Mucosa of descending colon (tissue), 3 donors: ENCODE measurements at regions not wholly inside any gene's neighbourhood (a gene's known extent, or its start where the extent isn't known, plus 50 kb on each side); places are given as distances from the start of the nearest gene placed in this dataset.
A peak's percentile ranks its signal among the peaks of the same experiment; 100 is the strongest.

ENCODE experiments used
- ATAC-seq: fragments of 200-7000 bp; cut with Tn5 transposase; one replicate; pipeline ENCODE4 v1.9.1; 2020; ENCODE audit warnings: mild to moderate bottlenecking, moderate library complexity
- DNase-seq, 3 donors: peaks; one replicate each; pipeline ENCODE4 v3.0.0-alpha.2; 2020
- H3K36me3 ChIP-seq: fragments of 200-600 bp; one replicate; pipeline ENCODE4 v1.8.0; 2021; ENCODE audit warnings: low read depth, mild to moderate bottlenecking
- H3K4me1 ChIP-seq: fragments of 200-600 bp; one replicate; pipeline ENCODE4 v1.8.0; 2021; ENCODE audit warnings: low read depth, mild to moderate bottlenecking
- H3K4me3 ChIP-seq: fragments of 200-600 bp; one replicate; pipeline ENCODE4 v1.8.0; 2021; ENCODE audit warnings: mild to moderate bottlenecking
- H3K9me3 ChIP-seq: fragments of 200-600 bp; one replicate; pipeline ENCODE4 v1.8.0; 2021; ENCODE audit warnings: mild to moderate bottlenecking
- CTCF ChIP-seq: fragments of 200-600 bp; IDR thresholded peaks from one replicate; pipeline ENCODE4 v1.8.0; 2022; ENCODE audit warnings: antibody characterized with exemption, mild to moderate bottlenecking
- intact Hi-C, 2 donors: fragments of 100-400 bp; cut with DNase I in 1 of 2; cut with micrococcal nuclease in 1 of 2; formaldehyde crosslinking; loops; one replicate each; pipeline versions ENCODE4 v1.11.0 to v1.11.1; 2022; cut with DNase I, micrococcal nuclease
- donor health status: DM: no; HTN: no; CAD: no; lungs with moderate emphysema.
- donor health status: DM: no; HTN: no; CAD: no.
- donor health status: DM: no; HTN: yes; CAD: no.

- Histone ChIP-seq H3K4me1 (no peaks in the 10 kb centered on the region), H3K9me3 (no peaks in the 10 kb centered on the region), H3K4me3 (no peak overlapping the region), H3K36me3 (no peaks in the 10 kb centered on the region)
- no peak for TF ChIP-seq CTCF
- no peak for ATAC-seq
- DNase-seq = no peak
- intact Hi-C loops = no loop called here
Observed at GRCh38 chr3:156609546-156609945, 54.6 kb upstream of the SSR3 start.

- Histone ChIP-seq H3K4me3 (no peak overlapping the region), H3K9me3 (no peaks in the 10 kb centered on the region), H3K4me1 (no peaks in the 10 kb centered on the region), H3K36me3 (no peaks in the 10 kb centered on the region)
- intact Hi-C loops = no loop called here
- no peak for ATAC-seq
- TF ChIP-seq CTCF = no peak
- DNase-seq = no peak
Observed at GRCh38 chr3:156608601-156609514, 53.9 kb upstream of the SSR3 start.

GRCh38 chr3:156606729-156607128 is 51.8 kb upstream of the SSR3 start:
- peak; percentile 58 for ATAC-seq
- H3K4me1 ChIP-seq = no peaks in the 10 kb centered on the region
- no peaks in the 10 kb centered on the region for H3K36me3 ChIP-seq
- TF ChIP-seq CTCF = no peak
- intact Hi-C loops = no loop called here
- DNase-seq = no peak
- H3K9me3 ChIP-seq = no peaks in the 10 kb centered on the region
- H3K4me3 ChIP-seq = no peak overlapping the region

DNA sequence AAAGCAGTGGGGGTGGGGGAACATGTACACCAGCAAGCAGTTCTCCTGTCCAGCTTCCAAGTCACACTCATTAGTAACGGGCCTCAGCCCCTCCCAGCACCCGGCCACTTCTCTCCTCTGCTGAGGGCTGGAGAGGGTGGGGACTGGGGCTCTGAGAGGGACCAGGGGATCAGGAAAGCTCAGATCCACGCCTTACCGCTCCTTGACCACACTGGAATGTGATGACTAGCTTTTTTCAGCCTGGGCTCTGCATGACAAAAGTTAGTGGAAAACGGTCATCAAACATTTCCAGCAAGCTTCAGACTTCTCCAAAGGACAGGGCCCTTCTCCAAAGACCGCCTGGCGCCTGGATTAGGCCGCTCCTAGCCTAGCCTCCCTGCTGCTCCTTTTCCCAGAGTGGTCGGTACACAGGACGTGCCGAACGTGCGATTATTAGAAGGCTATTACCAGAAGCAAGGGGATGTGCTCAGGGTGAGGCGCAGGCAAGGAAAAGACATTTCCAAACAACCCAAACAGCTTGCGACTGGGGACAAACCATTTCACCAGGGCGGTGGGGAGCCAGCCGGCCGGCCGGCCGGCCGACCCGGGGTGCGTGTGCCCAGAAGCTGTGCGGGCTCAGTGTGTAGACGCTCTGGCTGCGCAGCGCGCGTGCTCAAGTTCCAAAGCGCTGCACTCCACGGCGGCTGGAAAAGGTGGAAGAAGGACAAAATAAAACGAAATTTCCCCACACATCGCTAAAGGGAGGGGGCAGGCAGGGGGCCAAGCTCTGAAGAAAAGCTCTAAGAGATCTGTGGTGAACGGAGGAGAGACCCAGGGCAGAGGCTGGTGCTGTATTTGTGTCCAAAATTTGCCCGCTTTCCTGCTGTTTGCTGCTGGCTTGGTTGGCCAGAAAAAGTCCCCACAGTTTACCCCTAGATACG is 51.0 kb upstream of the SSR3 start:
- H3K4me1 ChIP-seq = no peaks in the 10 kb centered on the region
- intact Hi-C loops = no loop called here
- DNase-seq (peak in 2 of 3 donors; percentile 19 to 45), ATAC-seq (peak; percentile 81)
- no peak for TF ChIP-seq CTCF
- no peak overlapping the region for H3K4me3 ChIP-seq
- no peaks in the 10 kb centered on the region for H3K36me3 ChIP-seq
- H3K9me3 ChIP-seq = no peaks in the 10 kb centered on the region

DNA sequence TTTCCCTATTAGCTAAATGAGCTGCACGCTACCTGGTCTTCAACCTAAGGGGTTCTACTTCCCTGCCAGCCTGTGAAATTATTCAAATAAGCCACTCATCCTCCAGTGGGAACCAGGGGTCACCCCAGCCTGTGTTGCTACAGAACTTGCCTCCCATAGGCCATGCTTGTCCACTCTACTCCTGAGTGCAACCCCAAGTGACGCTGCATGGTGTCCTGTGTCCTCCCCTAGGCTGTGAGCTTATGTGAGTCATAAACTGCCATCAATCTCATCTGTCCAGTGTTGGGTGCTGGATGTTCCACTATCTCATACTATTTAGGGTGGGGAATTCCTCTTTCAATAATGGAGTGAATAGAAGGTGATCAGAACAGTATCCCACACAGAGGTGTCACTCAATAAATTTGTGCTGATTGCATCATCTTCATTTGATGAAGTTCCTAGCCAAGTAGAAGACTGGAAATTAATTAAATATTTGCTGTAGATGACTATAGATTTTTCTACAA is 49.8 kb upstream of the SSR3 start:
- no peak for ATAC-seq
- Histone ChIP-seq H3K4me3 (no peak overlapping the region), H3K4me1 (no peaks in the 10 kb centered on the region), H3K9me3 (no peaks in the 10 kb centered on the region), H3K36me3 (no peaks in the 10 kb centered on the region)
- intact Hi-C loops = no loop called here
- no peak for TF ChIP-seq CTCF
- DNase-seq = no peak
